ENCODE measurements at regions not wholly inside any gene's neighbourhood (a gene's known extent, or its start where the extent isn't known, plus 50 kb on each side); places are given as distances from the start of the nearest gene placed in this dataset.
"Not testable (repeated sequence)": the region's sequence is repeated elsewhere in the genome, so short reads cannot be mapped to it uniquely, and the experiment has no call there.

DNA sequence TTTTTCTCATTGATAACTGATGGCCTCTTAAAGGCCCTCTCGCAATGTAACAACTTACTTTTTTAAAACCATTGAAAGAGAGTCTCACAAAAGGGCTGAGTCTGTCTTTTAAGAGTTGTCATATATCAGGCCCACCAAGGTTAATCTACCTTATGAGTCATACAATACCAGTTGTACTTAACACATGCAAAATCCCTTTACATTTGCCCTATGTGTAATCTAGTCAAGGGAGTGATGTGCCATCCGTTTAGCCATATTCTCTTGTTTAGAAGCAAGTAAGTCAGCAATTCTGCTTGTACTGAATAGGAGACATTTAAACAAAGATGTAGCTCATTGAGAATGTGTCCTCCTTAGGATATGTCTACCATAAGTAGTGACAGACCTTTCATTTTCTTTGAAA, 143.7 kb downstream of the TENT5A start:
- DNase-seq (no peak), ATAC-seq (no peak)
- Mint-ChIP-seq H3K4me1 (ENCODE audit: low read depth) (no peaks in the 10 kb centered on the region), H3K27me3 (no peaks in the 10 kb centered on the region), H3K36me3 (ENCODE audit: low read depth) (no peaks in the 10 kb centered on the region), H3K9me3 (peaks cover 3% of the 10 kb centered on the region), H3K27ac (no peak overlapping the region), H3K4me3 (no peak overlapping the region)
- TF ChIP-seq, protein P1, sequence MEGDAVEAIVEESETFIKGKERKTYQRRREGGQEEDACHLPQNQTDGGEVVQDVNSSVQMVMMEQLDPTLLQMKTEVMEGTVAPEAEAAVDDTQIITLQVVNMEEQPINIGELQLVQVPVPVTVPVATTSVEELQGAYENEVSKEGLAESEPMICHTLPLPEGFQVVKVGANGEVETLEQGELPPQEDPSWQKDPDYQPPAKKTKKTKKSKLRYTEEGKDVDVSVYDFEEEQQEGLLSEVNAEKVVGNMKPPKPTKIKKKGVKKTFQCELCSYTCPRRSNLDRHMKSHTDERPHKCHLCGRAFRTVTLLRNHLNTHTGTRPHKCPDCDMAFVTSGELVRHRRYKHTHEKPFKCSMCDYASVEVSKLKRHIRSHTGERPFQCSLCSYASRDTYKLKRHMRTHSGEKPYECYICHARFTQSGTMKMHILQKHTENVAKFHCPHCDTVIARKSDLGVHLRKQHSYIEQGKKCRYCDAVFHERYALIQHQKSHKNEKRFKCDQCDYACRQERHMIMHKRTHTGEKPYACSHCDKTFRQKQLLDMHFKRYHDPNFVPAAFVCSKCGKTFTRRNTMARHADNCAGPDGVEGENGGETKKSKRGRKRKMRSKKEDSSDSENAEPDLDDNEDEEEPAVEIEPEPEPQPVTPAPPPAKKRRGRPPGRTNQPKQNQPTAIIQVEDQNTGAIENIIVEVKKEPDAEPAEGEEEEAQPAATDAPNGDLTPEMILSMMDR (IDR thresholded peaks at IDR 0.05), result no peak
- intact Hi-C loops (cut with micrococcal nuclease), result no loop called here
- ChIA-PET POLR2A (no interaction called here), CTCF (no interaction called here)

DNA sequence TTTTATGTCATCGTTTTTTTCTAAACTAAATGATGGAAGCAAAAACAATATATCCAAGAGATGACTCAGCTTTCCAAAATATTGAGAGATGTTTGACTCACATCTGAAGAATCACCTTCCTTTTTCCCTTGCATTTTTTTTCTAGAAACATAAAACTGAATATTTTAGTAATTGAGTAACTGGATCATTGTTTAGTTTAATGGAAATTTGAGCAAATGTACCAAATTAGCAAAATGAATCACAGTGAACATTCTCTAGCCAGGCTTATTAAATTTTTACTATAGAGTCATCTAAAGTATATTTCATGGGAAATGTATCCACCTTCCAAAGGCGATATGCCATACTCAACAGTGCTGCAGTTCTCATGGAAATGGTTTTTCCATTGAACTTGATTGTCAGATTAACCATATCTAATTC, 145.5 kb downstream of the TENT5A start:
- ChIA-PET CTCF (no interaction called here), POLR2A (no interaction called here)
- Mint-ChIP-seq H3K27ac (no peak overlapping the region), H3K27me3 (no peaks in the 10 kb centered on the region), H3K4me1 (ENCODE audit: low read depth) (no peaks in the 10 kb centered on the region), H3K9me3 (peaks cover 8% of the 10 kb centered on the region), H3K4me3 (no peak overlapping the region), H3K36me3 (ENCODE audit: low read depth) (no peaks in the 10 kb centered on the region)
- DNase-seq (no peak), ATAC-seq (no peak)
- TF ChIP-seq, protein P1 (IDR thresholded peaks at IDR 0.05), result no peak
- intact Hi-C loops (cut with micrococcal nuclease), result no loop called here

DNA sequence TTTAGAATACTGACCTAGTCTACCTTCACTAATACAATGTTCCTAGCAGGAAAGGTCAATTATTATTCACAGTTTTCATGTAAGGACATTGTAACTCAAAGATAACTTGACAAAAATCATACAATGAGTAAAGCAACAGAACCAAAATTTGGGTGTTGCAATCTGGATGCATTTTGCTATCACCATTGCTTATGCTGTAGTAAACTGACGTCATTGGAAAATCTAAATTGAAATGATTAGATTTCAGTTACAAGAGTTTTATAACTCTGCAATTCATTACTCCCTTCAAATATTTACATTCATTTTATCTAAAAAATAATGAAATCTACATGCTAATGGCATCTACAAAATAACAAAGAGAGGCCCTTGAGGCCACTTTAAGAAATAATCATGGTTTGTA, 147.0 kb downstream of the TENT5A start:
- H3K9me3 Mint-ChIP-seq, result peaks cover 8% of the 10 kb centered on the region
- H3K27me3 Mint-ChIP-seq, result no peaks in the 10 kb centered on the region
- no peaks in the 10 kb centered on the region for H3K36me3 Mint-ChIP-seq (ENCODE audit: low read depth)
- no peaks in the 10 kb centered on the region for H3K4me1 Mint-ChIP-seq (ENCODE audit: low read depth)
- no peak for DNase-seq
- ATAC-seq, result no peak
- H3K4me3 Mint-ChIP-seq, result no peak overlapping the region
- TF ChIP-seq, protein P1 (IDR thresholded peaks at IDR 0.05), result no peak
- H3K27ac Mint-ChIP-seq, result no peak overlapping the region
- CTCF ChIA-PET, result no interaction called here
- POLR2A ChIA-PET, result no interaction called here
- intact Hi-C loops (cut with micrococcal nuclease), result no loop called here

DNA sequence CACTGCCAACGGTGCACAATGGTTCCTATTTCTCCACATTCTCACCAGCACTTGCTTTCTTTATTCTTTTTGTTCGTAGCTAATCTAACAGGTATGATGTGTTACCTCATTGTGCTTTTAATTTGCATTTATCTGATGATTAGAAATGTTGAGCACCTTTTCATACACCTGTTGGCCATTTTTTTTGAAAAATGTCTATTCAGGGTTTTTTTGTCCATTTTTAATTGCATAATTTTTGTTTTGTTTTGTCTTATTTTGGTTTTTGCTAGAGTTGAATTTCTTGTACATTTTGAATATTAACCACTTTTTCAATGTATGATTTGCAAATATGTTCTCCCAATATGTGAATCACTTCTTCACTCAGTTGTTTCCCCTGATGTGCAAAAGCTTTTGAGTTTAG, 150.6 kb downstream of the TENT5A start:
- H3K36me3 Mint-ChIP-seq (ENCODE audit: low read depth), result no peaks in the 10 kb centered on the region
- no peak overlapping the region for H3K27ac Mint-ChIP-seq
- H3K9me3 Mint-ChIP-seq, result peaks cover 8% of the 10 kb centered on the region
- no peaks in the 10 kb centered on the region for H3K27me3 Mint-ChIP-seq
- no peak overlapping the region for H3K4me3 Mint-ChIP-seq
- ATAC-seq (no peak), DNase-seq (no peak)
- H3K4me1 Mint-ChIP-seq (ENCODE audit: low read depth), result no peaks in the 10 kb centered on the region
- TF ChIP-seq, protein P1 (IDR thresholded peaks at IDR 0.05), result no peak
- ChIA-PET POLR2A (interaction anchor here (0.6 kb wide), 1 partner anchor 11 kb away, joined by 3 read pairs; no protein-coding TSS in a partner anchor), CTCF (no interaction called here)
- intact Hi-C loops (cut with micrococcal nuclease), result no loop called here

DNA sequence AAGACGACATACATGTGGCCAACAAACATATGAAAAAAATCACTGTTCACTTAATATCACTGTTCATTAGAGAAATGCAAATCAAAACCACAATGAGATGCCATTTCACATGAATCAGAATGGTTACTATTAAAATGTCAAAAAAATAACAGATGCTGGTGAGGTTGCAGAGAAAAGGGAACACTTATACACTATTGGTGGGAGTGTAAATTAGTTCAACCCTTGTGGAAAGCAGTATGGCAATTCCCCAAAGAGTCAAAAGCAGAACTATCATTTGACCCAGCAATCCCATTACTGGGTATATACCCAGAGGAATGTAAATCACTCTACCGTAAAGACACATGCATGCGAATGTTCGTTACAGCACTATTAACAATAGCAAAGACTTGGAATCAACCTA, 152.0 kb downstream of the TENT5A start:
- CTCF ChIA-PET; intact Hi-C loops (cut with micrococcal nuclease); ATAC-seq; DNase-seq; H3K4me1 Mint-ChIP-seq (ENCODE audit: low read depth); H3K27ac Mint-ChIP-seq; H3K4me3 Mint-ChIP-seq; H3K9me3 Mint-ChIP-seq; H3K27me3 Mint-ChIP-seq; POLR2A ChIA-PET; H3K36me3 Mint-ChIP-seq (ENCODE audit: low read depth): not testable (repeated sequence)

DNA sequence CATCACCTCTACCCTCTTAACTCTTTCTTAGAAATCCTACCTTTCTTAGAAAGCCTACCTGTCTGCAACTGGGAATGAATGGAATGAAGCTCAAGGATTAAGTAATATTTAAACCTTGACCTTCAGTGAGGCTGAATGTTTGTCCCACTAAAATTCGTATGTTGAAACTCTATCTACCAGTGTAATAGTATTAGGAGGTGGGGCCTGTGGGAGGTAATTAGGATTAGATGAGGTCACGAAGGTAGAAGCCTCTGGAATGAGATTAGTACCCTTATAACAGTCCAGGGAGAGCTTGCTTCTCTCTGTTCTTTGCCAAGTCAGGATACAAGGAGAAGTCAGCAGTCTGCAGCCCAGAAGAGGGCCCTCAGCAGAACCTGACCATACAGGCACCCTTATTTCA, 158.0 kb downstream of the TENT5A start:
- ChIA-PET POLR2A (no interaction called here), CTCF (no interaction called here)
- DNase-seq (no peak), ATAC-seq (no peak)
- Mint-ChIP-seq H3K4me1 (ENCODE audit: low read depth) (no peaks in the 10 kb centered on the region), H3K27ac (no peak overlapping the region), H3K4me3 (no peak overlapping the region), H3K27me3 (no peaks in the 10 kb centered on the region), H3K9me3 (no peaks in the 10 kb centered on the region), H3K36me3 (ENCODE audit: low read depth) (no peaks in the 10 kb centered on the region)
- TF ChIP-seq, protein P1 (IDR thresholded peaks at IDR 0.05), result no peak
- intact Hi-C loops (cut with micrococcal nuclease), result no loop called here

Measured in activated CD8-positive, alpha-beta T cell treated with anti-CD3 and anti-CD28 coated beads for 36 hours (primary cell).